GM18909 (cell line): ENCODE measurements at regions not wholly inside any gene's neighbourhood (a gene's known extent, or its start where the extent isn't known, plus 50 kb on each side); places are given as distances from the start of the nearest gene placed in this dataset.

ENCODE experiments used
- ATAC-seq: cut with Tn5 transposase; IDR thresholded peaks from one replicate; pipeline ENCODE4 v1.9.1; 2021; ENCODE audit warnings: mild to moderate bottlenecking; ENCODE audit not compliant: unreplicated experiment, poor library complexity

GRCh38 chr16:72536723-72537435 lies 364.9 kb upstream of the PMFBP1 start:
- ATAC-seq: no peak

- ATAC-seq: no peak
These were observed 361.0 kb upstream of the PMFBP1 start for GRCh38 chr16:72532906-72533410.

- ATAC-seq: no peak
These were observed 358.5 kb upstream of the PMFBP1 start for GRCh38 chr16:72530434-72530833.

GRCh38 chr16:72523087-72523486 lies 351.1 kb upstream of the PMFBP1 start:
- ATAC-seq: no peak

- no peak for ATAC-seq
These were observed 345.2 kb upstream of the PMFBP1 start for GRCh38 chr16:72517154-72517553.

- ATAC-seq: no peak
These were observed 339.2 kb upstream of the PMFBP1 start for GRCh38 chr16:72511171-72511570.

DNA sequence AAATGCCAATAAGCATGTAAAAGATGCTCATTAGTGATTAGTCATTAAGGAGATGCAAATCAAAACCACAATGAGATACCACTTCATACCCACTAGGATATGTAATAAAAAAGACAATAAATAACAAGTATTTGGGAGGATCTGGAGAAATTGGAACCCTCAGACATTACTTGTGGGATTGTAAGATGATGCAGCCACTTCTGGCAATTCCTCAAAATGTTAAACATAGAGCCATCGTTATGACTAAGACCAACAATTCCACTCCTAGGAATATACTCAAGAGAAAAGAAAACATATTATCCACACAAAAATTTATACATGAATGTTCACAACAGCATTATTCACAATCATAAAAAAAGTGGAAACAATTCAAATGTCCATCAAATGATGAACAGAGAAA lies 336.2 kb upstream of the PMFBP1 start:
- ATAC-seq: no peak

- ATAC-seq: no peak
These were observed 330.6 kb upstream of the PMFBP1 start for GRCh38 chr16:72502594-72503005.

DNA sequence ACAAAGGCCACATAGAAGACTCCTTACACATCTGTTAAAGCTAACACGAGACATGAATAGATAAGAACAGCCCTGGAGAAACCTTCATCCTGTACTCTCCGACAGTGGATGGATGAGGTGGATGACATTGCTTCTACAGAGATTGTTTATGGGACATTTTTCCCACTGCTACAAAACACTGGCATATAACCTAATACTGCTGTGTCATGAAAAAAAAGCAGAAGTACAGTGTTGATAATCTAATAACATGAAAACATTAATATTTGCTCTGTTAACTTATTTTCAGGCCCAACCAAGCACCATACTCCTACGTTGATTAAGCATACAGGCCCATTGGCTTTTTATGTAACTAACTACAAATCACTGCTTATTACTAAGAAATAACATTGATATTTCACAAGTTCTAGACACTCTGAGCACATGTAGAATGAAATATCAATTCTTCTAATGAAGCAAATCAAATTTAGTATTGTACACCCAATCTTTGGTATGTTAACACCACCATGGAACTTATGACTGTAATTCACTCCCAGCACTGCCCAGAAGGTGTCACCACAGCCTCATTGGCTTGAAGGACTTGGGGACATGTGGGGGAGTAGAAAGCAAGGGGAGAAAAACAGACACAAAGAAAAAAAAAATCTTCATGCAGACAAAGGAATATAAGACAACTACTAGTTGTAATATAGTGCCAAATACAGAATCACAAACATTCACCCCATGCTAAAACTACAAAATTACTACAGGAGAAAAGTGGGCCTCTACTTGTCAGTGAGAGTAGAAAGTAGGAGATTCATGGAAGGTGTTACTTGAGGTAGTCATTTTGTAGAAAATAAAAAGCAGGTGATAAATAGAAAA lies 330.0 kb upstream of the PMFBP1 start:
- peak; percentile 68 for ATAC-seq

- no peak for ATAC-seq
These were observed 328.6 kb upstream of the PMFBP1 start for GRCh38 chr16:72500545-72500944.

DNA sequence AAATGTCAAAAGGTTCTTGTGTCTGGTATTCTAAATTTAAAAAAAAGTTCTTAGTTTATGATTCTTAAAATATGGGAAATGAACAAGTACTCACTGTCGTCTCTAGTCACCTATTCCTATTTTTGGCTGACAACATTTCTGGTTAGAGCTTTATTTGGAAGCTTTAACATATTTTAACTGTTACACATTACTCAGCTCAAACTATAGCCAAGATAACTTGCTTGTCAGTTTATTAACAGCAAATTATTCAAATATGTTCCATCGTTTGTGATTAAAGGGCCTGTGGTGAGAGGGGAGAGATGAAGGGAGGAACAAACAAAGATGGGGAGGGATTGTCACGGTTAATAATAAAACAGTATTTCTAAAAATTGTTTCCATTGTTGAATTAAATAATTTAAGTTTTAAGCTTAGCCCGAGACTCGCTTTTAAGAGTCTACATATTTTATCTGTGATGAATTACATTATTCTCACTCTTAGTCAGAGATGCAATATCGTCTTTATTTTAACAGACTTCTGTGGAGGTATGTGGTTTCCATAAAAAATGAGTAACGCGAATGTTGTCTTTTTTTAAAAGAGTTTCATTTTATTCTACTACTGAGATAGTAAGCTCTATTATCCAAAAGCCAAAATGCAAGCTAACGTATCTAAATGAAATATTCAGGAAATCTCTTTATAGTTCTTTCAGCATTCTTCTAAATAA lies 321.9 kb upstream of the PMFBP1 start:
- no peak for ATAC-seq

- ATAC-seq: no peak
These were observed 315.3 kb upstream of the PMFBP1 start for GRCh38 chr16:72487283-72487682.

GRCh38 chr16:72482695-72483094 lies 310.7 kb upstream of the PMFBP1 start:
- no peak for ATAC-seq

DNA sequence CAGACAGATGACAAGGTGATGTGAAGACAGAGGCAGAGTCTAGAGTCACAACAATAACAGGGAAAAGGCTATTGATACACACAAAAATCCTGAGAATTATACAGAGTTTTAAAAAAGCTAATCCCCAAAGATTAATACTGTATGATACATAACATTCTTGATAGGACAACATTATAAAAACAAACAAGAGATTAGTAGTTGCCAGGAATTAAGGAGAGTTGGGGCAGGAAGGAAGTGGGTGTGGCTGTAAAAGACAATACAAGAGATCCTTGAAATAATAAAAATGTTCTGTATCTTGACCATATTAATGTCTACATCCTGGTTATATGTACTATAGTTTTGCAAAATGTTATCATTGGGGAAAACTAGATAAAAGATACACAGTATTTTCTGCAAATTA lies 309.5 kb upstream of the PMFBP1 start:
- ATAC-seq: no peak

- no peak for ATAC-seq
These were observed 309.0 kb upstream of the PMFBP1 start for GRCh38 chr16:72480911-72481310.

GRCh38 chr16:72475688-72476087 lies 303.7 kb upstream of the PMFBP1 start:
- no peak for ATAC-seq

GRCh38 chr16:72474501-72475123 lies 302.7 kb upstream of the PMFBP1 start:
- no peak for ATAC-seq

- ATAC-seq: no peak
These were observed 301.7 kb upstream of the PMFBP1 start for GRCh38 chr16:72473631-72474030.

GRCh38 chr16:72471317-72471924 lies 299.5 kb upstream of the PMFBP1 start:
- no peak for ATAC-seq

DNA sequence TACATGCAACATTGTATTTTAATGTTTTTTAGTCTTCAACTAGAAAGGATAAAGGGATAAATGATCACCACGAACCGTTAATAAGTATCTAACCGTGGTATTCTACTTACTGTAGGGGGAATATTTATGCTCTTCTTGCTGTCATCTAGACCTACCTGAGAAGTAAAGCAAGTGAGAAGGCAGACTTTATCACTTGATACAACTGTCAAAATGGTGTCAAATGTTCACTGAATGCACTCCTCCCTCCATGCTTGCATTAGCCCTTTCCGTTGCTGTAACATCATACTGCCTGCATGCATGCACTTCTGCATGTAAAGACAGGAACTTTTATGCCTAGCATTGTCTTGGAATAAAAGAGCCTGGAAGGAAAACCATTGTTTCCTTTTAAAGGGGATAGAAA lies 298.6 kb upstream of the PMFBP1 start:
- no peak for ATAC-seq
